Prostate gland (tissue), 2 donors: ENCODE measurements at regions not wholly inside any gene's neighbourhood (a gene's known extent, or its start where the extent isn't known, plus 50 kb on each side); places are given as distances from the start of the nearest gene placed in this dataset.

ENCODE experiments used
- POLR2AphosphoS5 ChIP-seq: sonication (generic); formaldehyde crosslinking; IDR thresholded peaks from one replicate; pipeline ENCODE4 v1.6.1; 2017; ENCODE audit warnings: antibody characterized with exemption
- TF ChIP-seq, protein P1 (sequence below), 4 experiments: fragments of 200-600 bp in 2 of 4; fragments of 450-650 bp in 2 of 4; sonication (generic) in 2 of 4; IDR thresholded peaks; 1 replicate in 3 of 4; 2 replicates in 1 of 4; pipeline ENCODE4 v1.5.1; 2016 to 2019; ENCODE audit warnings: antibody characterized with exemption in 4 of 4, mild to moderate bottlenecking in 2 of 4, moderate library complexity in 2 of 4

DNA sequence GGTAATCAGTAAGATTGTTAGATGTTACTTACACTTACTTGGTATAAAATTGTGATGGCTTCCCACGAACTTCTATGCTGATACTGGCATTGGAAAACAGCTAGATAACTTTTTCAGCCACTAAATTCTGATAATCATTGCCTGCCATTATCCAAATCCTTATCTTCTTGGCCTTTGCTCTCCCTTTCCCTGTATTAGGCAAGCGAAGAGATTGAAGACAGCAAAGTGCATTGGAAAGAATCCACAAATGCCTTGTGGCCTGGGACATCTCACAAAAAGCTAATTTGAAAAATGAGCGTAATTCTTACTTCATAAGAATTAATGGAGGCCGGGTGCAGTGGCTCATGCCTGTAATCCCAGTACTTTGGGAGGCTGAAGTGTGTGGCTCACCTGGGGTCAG is 79.5 kb upstream of the MARCKS start:
- TF ChIP-seq, protein P1, sequence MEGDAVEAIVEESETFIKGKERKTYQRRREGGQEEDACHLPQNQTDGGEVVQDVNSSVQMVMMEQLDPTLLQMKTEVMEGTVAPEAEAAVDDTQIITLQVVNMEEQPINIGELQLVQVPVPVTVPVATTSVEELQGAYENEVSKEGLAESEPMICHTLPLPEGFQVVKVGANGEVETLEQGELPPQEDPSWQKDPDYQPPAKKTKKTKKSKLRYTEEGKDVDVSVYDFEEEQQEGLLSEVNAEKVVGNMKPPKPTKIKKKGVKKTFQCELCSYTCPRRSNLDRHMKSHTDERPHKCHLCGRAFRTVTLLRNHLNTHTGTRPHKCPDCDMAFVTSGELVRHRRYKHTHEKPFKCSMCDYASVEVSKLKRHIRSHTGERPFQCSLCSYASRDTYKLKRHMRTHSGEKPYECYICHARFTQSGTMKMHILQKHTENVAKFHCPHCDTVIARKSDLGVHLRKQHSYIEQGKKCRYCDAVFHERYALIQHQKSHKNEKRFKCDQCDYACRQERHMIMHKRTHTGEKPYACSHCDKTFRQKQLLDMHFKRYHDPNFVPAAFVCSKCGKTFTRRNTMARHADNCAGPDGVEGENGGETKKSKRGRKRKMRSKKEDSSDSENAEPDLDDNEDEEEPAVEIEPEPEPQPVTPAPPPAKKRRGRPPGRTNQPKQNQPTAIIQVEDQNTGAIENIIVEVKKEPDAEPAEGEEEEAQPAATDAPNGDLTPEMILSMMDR (IDR thresholded peaks at IDR 0.05), result no peak
- no peak for TF ChIP-seq POLR2AphosphoS5
